IMR-90 (cell line): ENCODE measurements at regions not wholly inside any gene's neighbourhood (a gene's known extent, or its start where the extent isn't known, plus 50 kb on each side); places are given as distances from the start of the nearest gene placed in this dataset.

Experiments used
- BHLHE40 ChIP-seq: fragments of 150-350 bp; IDR thresholded peaks from 2 replicates; pipeline ENCODE4 v1.6.1; 2016; ENCODE audit warnings: mild to moderate bottlenecking, low read depth, low read length
- CEBPB ChIP-seq: IDR thresholded peaks from 2 replicates; pipeline ENCODE4 v1.6.1; 2012; ENCODE audit warnings: low read depth, low read length, improper control_type of control experiment
- CHD1 ChIP-seq: IDR thresholded peaks from 2 replicates; pipeline ENCODE4 v1.6.1; 2012; ENCODE audit warnings: low read depth, low read length, improper control_type of control experiment
- MXI1 ChIP-seq: IDR thresholded peaks from 2 replicates; pipeline ENCODE4 v1.6.1; 2012; ENCODE audit warnings: low read depth, mild to moderate bottlenecking, low read length, moderate library complexity, borderline replicate concordance
- NFE2L2 ChIP-seq: fragments of 150-350 bp; IDR thresholded peaks from 2 replicates; pipeline ENCODE4 v1.6.1; 2016; ENCODE audit warnings: low read depth, mild to moderate bottlenecking, low read length
- POLR2A ChIP-seq: IDR thresholded peaks from 2 replicates; pipeline ENCODE4 v1.6.1; 2012; ENCODE audit warnings: mild to moderate bottlenecking, low read depth, low read length
- RAD21 ChIP-seq: IDR thresholded peaks from 2 replicates; pipeline ENCODE4 v1.6.1; 2012; ENCODE audit warnings: low read length, improper control_type of control experiment
- RCOR1 ChIP-seq: IDR thresholded peaks from 2 replicates; pipeline ENCODE4 v1.6.1; 2012; ENCODE audit warnings: mild to moderate bottlenecking, low read length, improper control_type of control experiment; ENCODE audit not compliant: insufficient replicate concordance
- RFX5 ChIP-seq: IDR thresholded peaks from 2 replicates; pipeline ENCODE4 v1.8.0; 2012; ENCODE audit warnings: low read depth, mild to moderate bottlenecking, low read length, moderate library complexity
- SMC3 ChIP-seq: fragments of 150-350 bp; IDR thresholded peaks from 2 replicates; pipeline ENCODE4 v1.6.1; 2016; ENCODE audit warnings: low read depth, mild to moderate bottlenecking, antibody characterized with exemption, low read length, moderate library complexity
- TF ChIP-seq, protein P1 (sequence below): conservative IDR thresholded peaks from 2 replicates; pipeline ENCODE4 v1.5.1; 2012; ENCODE audit warnings: mild to moderate bottlenecking, low read depth, low read length, improper control_type of control experiment
- TF ChIP-seq, protein P2 (sequence below): fragments of 150-350 bp; IDR thresholded peaks from 2 replicates; pipeline ENCODE4 v1.6.1; 2016; ENCODE audit warnings: low read depth, mild to moderate bottlenecking, low read length, moderate library complexity, borderline replicate concordance
- TF ChIP-seq, protein P3 (sequence below): fragments of 150-350 bp; IDR thresholded peaks from 2 replicates; pipeline ENCODE4 v1.6.1; 2017; ENCODE audit warnings: mild to moderate bottlenecking, antibody characterized with exemption, low read length, low read depth

DNA sequence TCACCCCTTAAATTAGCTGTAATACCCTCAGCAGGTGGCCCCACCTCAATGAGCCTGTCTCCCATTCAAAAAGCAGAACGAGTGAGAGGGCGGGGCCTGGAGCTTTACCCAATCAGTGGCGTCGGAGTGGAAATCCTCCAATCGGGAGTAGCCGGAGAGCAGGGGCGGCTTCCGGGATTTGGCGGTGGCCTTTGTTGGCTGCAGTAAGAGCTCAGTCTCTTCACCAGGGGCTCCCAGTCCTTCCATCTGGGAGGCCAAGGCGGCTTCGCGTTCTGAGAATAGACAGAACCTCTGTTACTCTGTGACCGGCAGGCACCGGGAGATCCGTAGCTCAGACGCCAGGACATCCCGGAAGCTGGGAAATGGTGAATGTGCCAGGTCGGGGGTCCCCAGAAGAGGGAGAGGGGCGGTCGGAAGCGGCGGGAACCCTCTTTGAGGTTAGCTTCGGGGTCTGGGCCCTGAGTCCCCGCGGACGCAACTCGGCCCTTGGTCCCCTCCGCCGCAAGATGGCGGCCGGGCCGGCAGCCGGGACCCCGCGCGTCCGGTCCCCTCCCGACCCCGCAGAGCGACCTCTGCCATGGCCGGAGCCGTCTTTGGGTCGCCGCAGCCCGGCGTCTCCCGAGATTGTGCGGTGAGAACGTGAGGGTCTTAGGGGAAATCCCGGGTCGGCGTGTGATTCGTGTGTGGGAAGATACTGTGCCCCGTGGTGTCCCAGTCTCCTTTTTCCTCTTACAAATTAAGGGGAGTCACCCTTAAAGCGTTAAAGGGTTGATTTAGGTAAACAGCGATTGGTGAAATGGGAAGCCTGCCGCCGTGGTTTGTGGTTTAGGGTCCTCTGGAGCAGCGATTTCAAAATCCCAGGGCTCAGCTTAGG lies 160.3 kb upstream of the ZNF267 start:
- TF ChIP-seq, protein P1, sequence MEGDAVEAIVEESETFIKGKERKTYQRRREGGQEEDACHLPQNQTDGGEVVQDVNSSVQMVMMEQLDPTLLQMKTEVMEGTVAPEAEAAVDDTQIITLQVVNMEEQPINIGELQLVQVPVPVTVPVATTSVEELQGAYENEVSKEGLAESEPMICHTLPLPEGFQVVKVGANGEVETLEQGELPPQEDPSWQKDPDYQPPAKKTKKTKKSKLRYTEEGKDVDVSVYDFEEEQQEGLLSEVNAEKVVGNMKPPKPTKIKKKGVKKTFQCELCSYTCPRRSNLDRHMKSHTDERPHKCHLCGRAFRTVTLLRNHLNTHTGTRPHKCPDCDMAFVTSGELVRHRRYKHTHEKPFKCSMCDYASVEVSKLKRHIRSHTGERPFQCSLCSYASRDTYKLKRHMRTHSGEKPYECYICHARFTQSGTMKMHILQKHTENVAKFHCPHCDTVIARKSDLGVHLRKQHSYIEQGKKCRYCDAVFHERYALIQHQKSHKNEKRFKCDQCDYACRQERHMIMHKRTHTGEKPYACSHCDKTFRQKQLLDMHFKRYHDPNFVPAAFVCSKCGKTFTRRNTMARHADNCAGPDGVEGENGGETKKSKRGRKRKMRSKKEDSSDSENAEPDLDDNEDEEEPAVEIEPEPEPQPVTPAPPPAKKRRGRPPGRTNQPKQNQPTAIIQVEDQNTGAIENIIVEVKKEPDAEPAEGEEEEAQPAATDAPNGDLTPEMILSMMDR, result no peak
- TF ChIP-seq SMC3 (no peak), CEBPB (peak; percentile 35), POLR2A (peak; percentile 98), MXI1 (no peak; the same call in 1 of the 2 replicates), BHLHE40 (no peak), RFX5 (no peak), RAD21 (no peak), CHD1 (peak; percentile 44; the same call in 1 of the 2 replicates), RCOR1 (no peak), NFE2L2 (no peak)
- TF ChIP-seq, protein P2, sequence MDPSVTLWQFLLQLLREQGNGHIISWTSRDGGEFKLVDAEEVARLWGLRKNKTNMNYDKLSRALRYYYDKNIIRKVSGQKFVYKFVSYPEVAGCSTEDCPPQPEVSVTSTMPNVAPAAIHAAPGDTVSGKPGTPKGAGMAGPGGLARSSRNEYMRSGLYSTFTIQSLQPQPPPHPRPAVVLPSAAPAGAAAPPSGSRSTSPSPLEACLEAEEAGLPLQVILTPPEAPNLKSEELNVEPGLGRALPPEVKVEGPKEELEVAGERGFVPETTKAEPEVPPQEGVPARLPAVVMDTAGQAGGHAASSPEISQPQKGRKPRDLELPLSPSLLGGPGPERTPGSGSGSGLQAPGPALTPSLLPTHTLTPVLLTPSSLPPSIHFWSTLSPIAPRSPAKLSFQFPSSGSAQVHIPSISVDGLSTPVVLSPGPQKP, result no peak
- TF ChIP-seq, protein P3, sequence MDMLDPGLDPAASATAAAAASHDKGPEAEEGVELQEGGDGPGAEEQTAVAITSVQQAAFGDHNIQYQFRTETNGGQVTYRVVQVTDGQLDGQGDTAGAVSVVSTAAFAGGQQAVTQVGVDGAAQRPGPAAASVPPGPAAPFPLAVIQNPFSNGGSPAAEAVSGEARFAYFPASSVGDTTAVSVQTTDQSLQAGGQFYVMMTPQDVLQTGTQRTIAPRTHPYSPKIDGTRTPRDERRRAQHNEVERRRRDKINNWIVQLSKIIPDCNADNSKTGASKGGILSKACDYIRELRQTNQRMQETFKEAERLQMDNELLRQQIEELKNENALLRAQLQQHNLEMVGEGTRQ, result no peak
